Mesendoderm (in vitro differentiated cells): ENCODE measurements at regions not wholly inside any gene's neighbourhood (a gene's known extent, or its start where the extent isn't known, plus 50 kb on each side); places are given as distances from the start of the nearest gene placed in this dataset.
"Not testable (repeated sequence)": the region's sequence is repeated elsewhere in the genome, so short reads cannot be mapped to it uniquely, and the experiment has no call there.

Experiments
- DNase-seq: peaks from one replicate; pipeline ENCODE4 v3.0.0; 2013
- H2AK5ac ChIP-seq: 2 replicates; pipeline ENCODE4 v1.6.1; 2013; ENCODE audit warnings: low read length, inconsistent platforms
- H2BK120ac ChIP-seq: 2 replicates; pipeline ENCODE4 v1.6.1; 2013; ENCODE audit warnings: low read depth, mild to moderate bottlenecking, low read length, moderate library complexity, mixed read lengths
- H2BK15ac ChIP-seq: replicated peaks from 2 replicates; pipeline ENCODE4 v1.6.1; 2013; ENCODE audit warnings: low read depth, mild to moderate bottlenecking, moderate library complexity
- H2BK5ac ChIP-seq: 2 replicates; pipeline ENCODE4 v1.6.1; 2013; ENCODE audit warnings: low read length, inconsistent platforms
- H3K18ac ChIP-seq: 2 replicates; pipeline ENCODE4 v1.6.1; 2013; ENCODE audit warnings: mild to moderate bottlenecking, low read length, mixed read lengths
- H3K23ac ChIP-seq: one replicate; pipeline ENCODE4 v1.6.1; 2013; ENCODE audit warnings: low read length
- H3K27ac ChIP-seq: 2 replicates; pipeline ENCODE4 v1.5.1; 2013; ENCODE audit warnings: low read depth, mild to moderate bottlenecking, inconsistent platforms, low read length, moderate library complexity
- H3K27me3 ChIP-seq: 2 replicates; pipeline ENCODE4 v1.6.1; 2013; ENCODE audit warnings: low read length, control low read depth, mild to moderate bottlenecking, inconsistent platforms; ENCODE audit not compliant: insufficient read depth, poor library complexity
- H3K36me3 ChIP-seq: 2 replicates; pipeline ENCODE4 v1.6.1; 2013; ENCODE audit warnings: low read length, inconsistent platforms; ENCODE audit not compliant: control insufficient read depth, insufficient read depth
- H3K4ac ChIP-seq: one replicate; pipeline ENCODE4 v1.6.1; 2013; ENCODE audit warnings: low read depth, mild to moderate bottlenecking, low read length, moderate library complexity
- H3K4me1 ChIP-seq: 2 replicates; pipeline ENCODE4 v1.6.1; 2013; ENCODE audit warnings: low read depth, low read length, inconsistent platforms; ENCODE audit not compliant: control insufficient read depth
- H3K4me2 ChIP-seq: 2 replicates; pipeline ENCODE4 v1.6.1; 2013; ENCODE audit warnings: low read length
- H3K4me3 ChIP-seq: 2 replicates; pipeline ENCODE4 v1.5.1; 2013; ENCODE audit warnings: mild to moderate bottlenecking, low read length
- H3K56ac ChIP-seq: one replicate; pipeline ENCODE4 v1.6.1; 2013; ENCODE audit warnings: low read length
- H3K79me1 ChIP-seq: 2 replicates; pipeline ENCODE4 v1.6.1; 2013; ENCODE audit warnings: low read length, inconsistent platforms
- H3K79me2 ChIP-seq: 2 replicates; pipeline ENCODE4 v1.6.1; 2013; ENCODE audit warnings: mild to moderate bottlenecking, low read length; ENCODE audit not compliant: control insufficient read depth, insufficient read depth
- H3K9ac ChIP-seq: 2 replicates; pipeline ENCODE4 v1.6.1; 2013; ENCODE audit warnings: low read length, inconsistent platforms
- H4K5ac ChIP-seq: one replicate; pipeline ENCODE4 v1.6.1; 2013; ENCODE audit warnings: low read length
- H4K8ac ChIP-seq: one replicate; pipeline ENCODE4 v1.6.1; 2013; ENCODE audit warnings: low read depth, mild to moderate bottlenecking, control low read depth, low read length, moderate library complexity
- WGBS: extraction: QIAGEN DNeasy Blood & Tissue Kit; methylation state at CpG from one replicate; pipeline ENCODE4 v1.1.7; 2013; ENCODE audit warnings: low lambda C conversion rate, missing lambda C conversion rate; ENCODE audit not compliant: insufficient coverage; ENCODE audit errors: extremely low coverage; 5-methylcytosine and 5-hydroxymethylcytosine counted together

GRCh38 chrY:3058342-3058741 is 123.2 kb downstream of the ZFY start:
- H3K56ac ChIP-seq, H3K4ac ChIP-seq, H2BK120ac ChIP-seq, H3K23ac ChIP-seq, H4K5ac ChIP-seq, H3K27me3 ChIP-seq, H3K4me1 ChIP-seq, H2BK5ac ChIP-seq, H3K79me2 ChIP-seq, H3K79me1 ChIP-seq, H3K4me2 ChIP-seq, H4K8ac ChIP-seq, H3K36me3 ChIP-seq, H3K4me3 ChIP-seq, DNase-seq, H2AK5ac ChIP-seq, H2BK15ac ChIP-seq, H3K27ac ChIP-seq, H3K18ac ChIP-seq, H3K9ac ChIP-seq: not testable (repeated sequence)

- H3K4ac ChIP-seq, H3K23ac ChIP-seq, H2BK15ac ChIP-seq, H3K79me1 ChIP-seq, H3K79me2 ChIP-seq, H3K4me2 ChIP-seq, H3K56ac ChIP-seq, H2BK5ac ChIP-seq, H2BK120ac ChIP-seq, H3K18ac ChIP-seq, H4K5ac ChIP-seq, H4K8ac ChIP-seq, H3K27me3 ChIP-seq, H3K9ac ChIP-seq, H3K36me3 ChIP-seq, H3K4me1 ChIP-seq, H3K4me3 ChIP-seq, H3K27ac ChIP-seq, H2AK5ac ChIP-seq: not testable (repeated sequence)
- no CpG with 5 or more reads among the region's 1 CpG for WGBS
- DNase-seq: peak; percentile 46
These were observed 125.5 kb downstream of the ZFY start for GRCh38 chrY:3060671-3061070.

- WGBS: no CpG with 5 or more reads among the region's 2 CpGs
- not testable (repeated sequence) for H4K8ac ChIP-seq, H3K27ac ChIP-seq, H3K4ac ChIP-seq, H3K18ac ChIP-seq, H3K56ac ChIP-seq, H3K9ac ChIP-seq, H3K79me2 ChIP-seq, H2AK5ac ChIP-seq, H3K4me3 ChIP-seq, H3K4me2 ChIP-seq, H2BK5ac ChIP-seq, H3K79me1 ChIP-seq, H2BK15ac ChIP-seq, H3K4me1 ChIP-seq, H3K36me3 ChIP-seq, H3K23ac ChIP-seq, H3K27me3 ChIP-seq, H2BK120ac ChIP-seq, H4K5ac ChIP-seq
- DNase-seq: peak; percentile 91
These were observed 153.0 kb downstream of the ZFY start for GRCh38 chrY:3088149-3088548.

GRCh38 chrY:3108674-3109073 is 173.5 kb downstream of the ZFY start:
- H3K4me1 ChIP-seq, H4K8ac ChIP-seq, H3K79me2 ChIP-seq, H3K4ac ChIP-seq, H2BK120ac ChIP-seq, H3K56ac ChIP-seq, H3K9ac ChIP-seq, DNase-seq, H4K5ac ChIP-seq, H3K27ac ChIP-seq, H2BK5ac ChIP-seq, H3K79me1 ChIP-seq, H3K4me3 ChIP-seq, H3K36me3 ChIP-seq, H3K27me3 ChIP-seq, H3K18ac ChIP-seq, H3K4me2 ChIP-seq, H2AK5ac ChIP-seq, H2BK15ac ChIP-seq, H3K23ac ChIP-seq: not testable (repeated sequence)
- no CpG with 5 or more reads among the region's 4 CpGs for WGBS

GRCh38 chrY:3120234-3120633 is 185.1 kb downstream of the ZFY start:
- not testable (repeated sequence) for H3K79me1 ChIP-seq, H3K79me2 ChIP-seq, H3K4me2 ChIP-seq, H4K8ac ChIP-seq, H4K5ac ChIP-seq, H3K4me1 ChIP-seq, H3K9ac ChIP-seq, H2BK15ac ChIP-seq, H2BK5ac ChIP-seq, H3K27me3 ChIP-seq, DNase-seq, H2AK5ac ChIP-seq, H3K18ac ChIP-seq, H3K4ac ChIP-seq, H3K36me3 ChIP-seq, H3K27ac ChIP-seq, H3K23ac ChIP-seq, H3K4me3 ChIP-seq, H3K56ac ChIP-seq, H2BK120ac ChIP-seq
- WGBS: no CpG with 5 or more reads among the region's 1 CpG

- not testable (repeated sequence) for H2AK5ac ChIP-seq, H3K23ac ChIP-seq, H3K79me2 ChIP-seq, H3K79me1 ChIP-seq, H3K27me3 ChIP-seq, H2BK120ac ChIP-seq, H2BK5ac ChIP-seq, H3K4me1 ChIP-seq, H3K27ac ChIP-seq, H2BK15ac ChIP-seq, H3K36me3 ChIP-seq, DNase-seq, H3K56ac ChIP-seq, H3K4ac ChIP-seq, H4K8ac ChIP-seq, H4K5ac ChIP-seq, H3K4me3 ChIP-seq, H3K9ac ChIP-seq, H3K18ac ChIP-seq, H3K4me2 ChIP-seq
These were observed 185.5 kb downstream of the ZFY start for GRCh38 chrY:3120716-3121115.
